OCI-LY1 (cell line): ENCODE measurements at regions not wholly inside any gene's neighbourhood (a gene's known extent, or its start where the extent isn't known, plus 50 kb on each side); places are given as distances from the start of the nearest gene placed in this dataset.

ENCODE experiments used
- CTCF ChIP-seq: fragments of 200-600 bp; sonication (generic), shearing (Covaris generic); IDR thresholded peaks from 2 replicates; pipeline ENCODE4 v1.5.1; 2017; ENCODE audit warnings: mild to moderate bottlenecking, antibody characterized with exemption, low read length, moderate library complexity, mixed read lengths
- EZH2 ChIP-seq: fragments of 200-600 bp; sonication (generic), shearing (Covaris generic); IDR thresholded peaks from 2 replicates; pipeline ENCODE4 v1.8.0; 2017; ENCODE audit warnings: borderline replicate concordance, mixed run types, mild to moderate bottlenecking, antibody characterized with exemption, low read length, moderate library complexity, mixed read lengths

- TF ChIP-seq CTCF (no peak), EZH2 (no peak)
Measured at GRCh38 chr20:23231561-23232218, 118.9 kb upstream of the NXT1 start.
